ENCODE measurements at regions not wholly inside any gene's neighbourhood (a gene's known extent, or its start where the extent isn't known, plus 50 kb on each side); places are given as distances from the start of the nearest gene placed in this dataset.

DNA sequence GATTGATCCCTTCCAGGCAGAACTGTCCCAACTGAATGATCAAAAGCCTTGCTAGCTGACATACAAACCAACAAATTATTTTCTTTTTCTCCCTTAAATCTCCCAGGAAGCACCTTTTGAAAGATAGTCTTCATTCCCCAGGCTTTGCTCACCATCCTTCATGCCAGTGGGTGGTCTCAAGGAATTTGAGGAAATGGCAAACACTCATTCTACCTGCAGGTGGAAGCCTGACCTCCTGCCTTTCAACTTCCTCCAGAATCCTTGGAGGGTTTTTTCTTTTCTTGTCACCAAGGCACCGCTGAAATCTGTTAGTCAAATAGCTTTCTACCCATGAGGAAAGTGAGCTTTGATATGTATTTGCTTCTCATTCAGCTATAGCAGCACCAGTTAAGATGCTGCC is 128.5 kb downstream of the WIF1 start:
- TF ChIP-seq, protein P1, sequence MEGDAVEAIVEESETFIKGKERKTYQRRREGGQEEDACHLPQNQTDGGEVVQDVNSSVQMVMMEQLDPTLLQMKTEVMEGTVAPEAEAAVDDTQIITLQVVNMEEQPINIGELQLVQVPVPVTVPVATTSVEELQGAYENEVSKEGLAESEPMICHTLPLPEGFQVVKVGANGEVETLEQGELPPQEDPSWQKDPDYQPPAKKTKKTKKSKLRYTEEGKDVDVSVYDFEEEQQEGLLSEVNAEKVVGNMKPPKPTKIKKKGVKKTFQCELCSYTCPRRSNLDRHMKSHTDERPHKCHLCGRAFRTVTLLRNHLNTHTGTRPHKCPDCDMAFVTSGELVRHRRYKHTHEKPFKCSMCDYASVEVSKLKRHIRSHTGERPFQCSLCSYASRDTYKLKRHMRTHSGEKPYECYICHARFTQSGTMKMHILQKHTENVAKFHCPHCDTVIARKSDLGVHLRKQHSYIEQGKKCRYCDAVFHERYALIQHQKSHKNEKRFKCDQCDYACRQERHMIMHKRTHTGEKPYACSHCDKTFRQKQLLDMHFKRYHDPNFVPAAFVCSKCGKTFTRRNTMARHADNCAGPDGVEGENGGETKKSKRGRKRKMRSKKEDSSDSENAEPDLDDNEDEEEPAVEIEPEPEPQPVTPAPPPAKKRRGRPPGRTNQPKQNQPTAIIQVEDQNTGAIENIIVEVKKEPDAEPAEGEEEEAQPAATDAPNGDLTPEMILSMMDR (IDR thresholded peaks at IDR 0.05) = no peak
- no peak for TF ChIP-seq POLR2A (IDR thresholded peaks at IDR 0.05)
